C4-2B (cell line): ENCODE measurements at regions not wholly inside any gene's neighbourhood (a gene's known extent, or its start where the extent isn't known, plus 50 kb on each side); places are given as distances from the start of the nearest gene placed in this dataset.

Experiments
- H3K27ac ChIP-seq: fragments of 450-650 bp; 2 replicates; pipeline ENCODE4 v1.5.1; 2017
- CTCF ChIP-seq: fragments of 450-650 bp; conservative IDR thresholded peaks from 2 replicates; pipeline ENCODE4 v1.5.1; 2017; ENCODE audit warnings: mild to moderate bottlenecking
- ZFX ChIP-seq: fragments of 450-650 bp; IDR thresholded peaks from 2 replicates; pipeline ENCODE4 v1.6.1; 2017

DNA sequence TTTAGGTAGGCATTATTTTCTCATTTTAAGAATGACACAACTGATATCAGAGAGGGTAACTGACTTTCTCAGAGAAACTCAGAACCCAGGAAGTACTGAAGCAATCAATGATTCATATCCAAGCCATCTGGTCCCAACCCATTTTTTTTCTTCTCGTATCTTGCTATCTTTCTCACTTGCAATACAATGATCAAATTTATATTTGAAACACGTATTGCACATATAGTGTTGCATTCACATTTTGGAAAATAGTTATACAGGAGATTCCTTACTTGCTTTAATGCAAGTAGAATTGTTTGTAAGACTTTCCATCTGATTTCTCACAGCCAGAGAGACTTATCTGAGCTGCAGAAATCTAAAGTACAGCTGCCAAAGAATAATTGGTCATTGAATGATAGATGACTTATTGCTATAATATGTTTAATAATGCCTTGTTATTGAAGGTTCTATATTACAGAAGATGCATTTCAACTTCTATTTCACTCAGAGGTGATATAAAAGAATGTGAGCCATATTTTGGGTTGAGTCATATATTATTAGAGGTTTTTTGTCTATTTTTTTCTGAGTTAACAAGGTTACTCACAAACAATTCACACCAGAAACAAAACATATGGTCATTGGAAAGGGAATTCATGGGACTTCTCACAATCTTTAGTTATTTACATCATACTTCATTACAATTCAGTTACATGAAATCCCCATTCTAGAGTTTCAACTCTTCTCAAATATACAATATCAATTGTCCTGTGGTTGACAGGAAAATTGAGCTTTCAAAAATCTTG lies 337.5 kb upstream of the CITED2 start:
- H3K27ac ChIP-seq = no peak overlapping the region
- no peak for TF ChIP-seq CTCF
- TF ChIP-seq ZFX = no peak

GRCh38 chr6:139710556-139710955 lies 336.1 kb upstream of the CITED2 start:
- H3K27ac ChIP-seq = no peak overlapping the region
- TF ChIP-seq ZFX (no peak), CTCF (no peak)

DNA sequence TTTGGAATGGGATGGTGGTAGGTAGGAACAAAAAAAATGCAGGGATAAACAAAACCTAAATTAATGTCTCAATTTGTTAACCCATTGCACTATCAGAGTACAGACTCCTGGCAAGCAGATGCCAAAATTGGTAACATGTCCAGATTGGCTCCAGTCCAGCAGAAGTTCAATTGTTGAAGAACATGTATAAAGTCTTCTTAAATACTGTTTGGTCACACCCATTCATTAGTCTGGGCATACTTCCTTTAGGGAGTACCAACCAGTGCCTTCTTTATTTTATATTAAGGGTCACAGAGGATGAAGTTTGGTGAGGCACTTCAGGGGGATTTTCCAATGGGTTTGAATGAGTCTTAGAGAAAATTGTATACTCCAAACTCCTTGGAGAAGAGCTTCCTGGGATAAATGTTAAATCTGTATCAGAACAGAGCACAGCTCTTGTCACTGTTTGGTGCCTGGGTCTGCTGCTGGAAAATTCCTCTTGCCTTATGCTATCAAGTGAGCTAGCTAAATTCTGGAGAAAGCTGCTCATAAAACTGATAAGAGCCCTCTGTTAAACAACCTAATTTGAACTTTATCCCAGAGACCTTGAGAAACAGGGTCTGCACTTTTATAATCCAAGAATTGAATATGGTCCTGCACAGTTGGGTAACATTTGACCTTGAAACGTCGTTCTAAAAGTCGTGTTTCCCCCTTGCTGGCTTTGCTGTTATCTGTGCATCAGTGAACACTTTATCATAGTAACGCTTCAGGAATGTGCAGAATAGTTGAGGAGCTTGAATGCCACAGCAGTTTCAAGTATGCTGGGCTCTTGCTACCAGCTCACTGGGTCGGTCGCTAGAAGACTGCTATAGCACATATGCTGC lies 334.1 kb upstream of the CITED2 start:
- TF ChIP-seq CTCF (no peak), ZFX (no peak)
- no peak overlapping the region for H3K27ac ChIP-seq

GRCh38 chr6:139706912-139707311 lies 332.5 kb upstream of the CITED2 start:
- TF ChIP-seq ZFX (no peak), CTCF (no peak)
- no peak overlapping the region for H3K27ac ChIP-seq

DNA sequence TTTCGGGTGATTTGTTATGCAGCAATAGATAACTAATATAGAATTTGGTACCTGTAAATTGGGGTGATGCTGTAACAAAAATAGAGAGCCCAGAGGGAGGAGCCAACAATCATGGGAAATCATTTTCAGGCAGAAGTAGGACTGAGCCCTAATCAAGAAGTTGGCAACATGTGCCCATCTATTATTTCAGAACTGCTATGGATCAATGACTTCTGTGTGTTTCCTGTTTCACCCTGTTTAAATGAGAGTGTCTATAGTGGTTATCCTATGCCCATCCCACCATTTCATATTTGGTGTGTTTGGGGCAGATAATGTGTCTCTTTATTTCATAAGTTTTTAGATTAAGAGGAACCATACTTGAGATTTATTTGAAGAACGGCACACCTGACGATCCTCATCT lies 330.8 kb upstream of the CITED2 start:
- H3K27ac ChIP-seq = no peak overlapping the region
- TF ChIP-seq ZFX (no peak), CTCF (no peak)

DNA sequence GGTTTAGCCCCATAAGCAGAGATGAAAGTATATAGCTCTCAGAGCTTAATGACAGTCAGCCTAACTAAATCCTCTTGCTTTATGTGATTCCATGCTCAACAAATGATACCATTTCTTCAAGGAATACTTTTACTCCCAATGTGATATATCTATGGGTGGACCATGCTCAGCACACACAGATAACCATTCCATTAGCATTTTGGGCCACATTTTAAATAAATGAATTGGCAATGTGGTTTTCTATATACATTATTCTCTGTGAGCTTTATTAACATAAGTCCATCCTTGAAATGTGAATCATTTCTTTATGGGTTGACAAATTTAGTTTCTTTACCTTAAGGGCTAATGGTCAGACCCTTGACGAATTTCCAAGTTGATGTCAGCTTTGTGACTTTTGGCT lies 329.3 kb upstream of the CITED2 start:
- no peak overlapping the region for H3K27ac ChIP-seq
- no peak for TF ChIP-seq CTCF
- no peak for TF ChIP-seq ZFX

DNA sequence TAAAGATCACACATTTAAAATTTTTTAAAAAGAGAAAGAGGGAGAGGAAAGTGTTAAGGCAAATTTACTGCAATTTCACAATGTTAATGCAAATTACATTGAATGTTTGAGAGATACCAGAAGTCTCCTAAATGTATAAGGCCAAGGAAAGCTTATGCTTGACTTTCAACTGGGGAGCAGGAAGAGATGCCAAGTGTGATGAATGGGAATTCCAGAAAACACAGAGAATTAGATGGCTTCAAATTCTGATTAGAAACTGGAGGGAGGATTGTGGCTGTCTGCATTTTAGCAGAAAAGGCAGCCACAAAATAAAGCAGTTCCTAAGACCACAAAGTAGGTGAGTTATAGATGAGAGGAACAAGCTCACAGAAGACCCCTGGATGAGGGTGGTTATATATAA lies 328.3 kb upstream of the CITED2 start:
- TF ChIP-seq ZFX (no peak), CTCF (no peak)
- H3K27ac ChIP-seq = no peak overlapping the region
